ENCODE measurements at regions not wholly inside any gene's neighbourhood (a gene's known extent, or its start where the extent isn't known, plus 50 kb on each side); places are given as distances from the start of the nearest gene placed in this dataset.

- DNase-seq: no peak
Measured at GRCh38 chr22:27378311-27378800, 423.2 kb downstream of the MN1 start.

GRCh38 chr22:27378995-27379394 is 422.6 kb downstream of the MN1 start:
- no peak for DNase-seq

DNA sequence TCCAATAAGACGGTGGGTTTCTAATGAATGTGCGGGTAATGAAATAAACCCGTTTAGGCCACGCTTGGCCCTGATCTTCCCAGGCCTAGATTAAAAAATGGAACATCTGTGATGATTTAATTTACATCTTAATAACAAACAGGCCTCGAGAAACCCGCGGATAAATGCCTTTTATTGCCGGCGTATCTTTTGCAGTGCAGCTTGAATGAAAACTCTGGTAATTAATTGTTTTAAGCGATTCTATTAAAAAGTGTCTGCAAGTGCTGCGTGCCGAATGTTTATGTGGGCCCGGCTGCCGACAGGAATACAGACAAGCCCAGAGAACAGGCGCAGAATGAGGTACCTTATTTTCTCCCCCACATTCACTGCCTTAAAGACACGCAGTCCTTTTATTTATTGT is 420.7 kb downstream of the MN1 start:
- DNase-seq: no peak

DNA sequence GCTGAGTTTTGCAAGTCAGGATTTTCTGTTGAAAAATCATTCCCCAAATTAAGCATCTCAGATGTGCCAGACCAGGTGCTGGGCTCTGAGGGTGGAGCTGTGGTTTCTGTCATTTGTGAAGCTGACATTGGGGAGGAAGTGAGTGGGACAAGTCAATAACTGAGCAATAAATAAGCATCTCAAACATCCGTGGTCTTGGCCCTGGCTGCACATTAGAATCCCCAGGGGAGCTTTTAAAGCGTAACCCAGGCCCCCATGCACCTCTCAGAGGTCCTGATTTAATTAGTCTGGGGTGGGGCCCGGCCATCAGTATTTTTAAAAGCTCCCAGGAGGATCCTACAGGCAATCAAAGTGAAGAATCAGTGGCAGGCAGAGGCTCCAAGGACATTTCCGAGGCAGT is 420.0 kb downstream of the MN1 start:
- DNase-seq: no peak

- no peak for DNase-seq
Measured at GRCh38 chr22:27381960-27382742, 419.4 kb downstream of the MN1 start.

DNA sequence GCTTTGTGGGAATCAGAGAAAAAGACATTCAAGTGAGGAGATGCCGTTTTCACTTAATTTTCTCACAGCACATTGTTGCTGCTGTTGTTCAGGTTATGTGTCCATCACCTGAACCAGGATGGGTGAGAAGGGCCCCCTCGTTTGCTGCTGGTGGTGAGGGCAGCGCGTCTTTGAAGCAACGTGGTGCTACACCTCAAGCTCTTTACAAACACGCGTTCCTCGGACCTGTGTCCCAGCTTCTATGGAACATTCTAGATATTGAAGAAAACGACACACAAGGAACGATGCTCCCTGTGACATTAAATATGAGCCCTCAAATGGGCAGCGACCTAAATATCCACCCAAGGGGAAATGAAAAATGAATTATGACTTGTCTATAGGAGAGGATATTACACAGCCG is 418.6 kb downstream of the MN1 start:
- DNase-seq: no peak

DNA sequence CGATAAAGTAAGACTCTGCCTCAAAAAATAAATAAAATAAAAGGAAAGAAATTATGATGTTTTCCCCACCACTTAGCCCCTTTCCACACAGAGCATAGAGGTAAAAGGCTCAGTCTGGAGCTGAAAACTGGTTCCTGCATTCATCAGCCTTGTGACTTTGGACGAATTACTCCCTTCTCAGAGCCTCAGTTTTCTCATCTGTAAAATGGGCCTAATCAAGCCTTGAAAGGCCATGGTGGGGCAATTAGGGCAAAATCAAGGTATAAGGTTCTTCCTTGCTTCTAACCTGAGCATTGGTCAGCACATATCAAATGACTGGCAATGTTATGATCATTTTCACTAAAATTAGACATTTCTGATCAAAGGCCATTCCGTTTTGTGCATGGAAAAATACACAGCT is 417.7 kb downstream of the MN1 start:
- no peak for DNase-seq

DNA sequence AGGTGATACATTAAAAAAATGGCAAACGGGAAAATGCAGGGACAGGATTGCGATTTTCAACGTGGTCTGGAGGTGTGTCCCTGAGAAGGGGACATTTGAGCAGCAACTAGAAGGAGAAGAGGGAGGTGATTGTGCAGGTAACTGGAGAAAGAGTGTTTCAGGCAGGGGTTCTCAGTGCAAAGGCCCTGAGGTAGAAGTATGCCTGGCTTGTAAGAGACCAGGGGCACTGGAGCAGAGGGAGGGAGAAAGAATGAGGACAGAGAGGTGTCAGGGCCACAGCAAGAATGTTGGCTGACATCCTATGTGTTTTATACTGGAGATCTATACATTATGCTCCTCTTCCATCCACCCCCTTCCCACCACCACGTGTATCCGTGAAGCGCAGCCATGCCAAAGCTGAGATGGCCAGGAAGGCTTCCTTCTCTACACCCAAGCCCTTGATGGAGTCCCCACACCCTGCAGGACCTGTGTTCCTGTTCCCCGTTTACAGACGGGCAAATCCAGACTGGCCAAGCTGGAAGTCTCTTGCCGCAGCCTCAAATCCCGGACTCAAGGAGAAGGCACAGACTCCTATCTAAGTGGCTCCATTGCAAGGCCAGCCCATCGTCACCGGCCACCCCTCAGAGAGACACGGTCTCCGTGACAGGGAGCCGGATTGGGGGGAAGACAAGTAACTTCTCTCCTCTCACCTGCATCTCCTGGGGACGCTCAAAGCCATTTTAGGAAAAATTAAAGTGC is 416.1 kb downstream of the MN1 start:
- DNase-seq: no peak

DNA sequence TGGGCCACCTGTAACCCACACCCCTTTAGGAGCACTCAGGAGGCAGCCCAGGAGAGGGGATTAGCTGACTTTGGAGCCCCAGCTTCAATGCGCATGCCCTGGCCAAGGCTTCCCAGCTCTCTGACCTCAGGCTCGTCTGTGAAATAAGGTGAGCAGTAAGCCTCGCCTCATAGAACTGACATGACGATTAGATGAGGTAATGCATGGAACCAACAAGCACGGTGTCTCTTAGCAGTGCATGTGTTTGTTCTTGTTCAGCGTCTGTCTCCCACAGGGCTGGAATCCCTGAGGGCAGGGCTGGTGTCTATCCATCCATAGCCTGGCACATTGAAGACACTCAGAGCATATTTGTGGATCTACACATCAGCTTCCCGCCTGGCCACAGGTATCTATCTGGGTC is 415.4 kb downstream of the MN1 start:
- DNase-seq: no peak

- DNase-seq: no peak
Measured at GRCh38 chr22:27387561-27387960, 414.0 kb downstream of the MN1 start.

- no peak for DNase-seq
Measured at GRCh38 chr22:27388090-27388600, 413.4 kb downstream of the MN1 start.

GRCh38 chr22:27389727-27390075 is 411.9 kb downstream of the MN1 start:
- DNase-seq: no peak

GRCh38 chr22:27391092-27391770 is 410.3 kb downstream of the MN1 start:
- DNase-seq: no peak

DNA sequence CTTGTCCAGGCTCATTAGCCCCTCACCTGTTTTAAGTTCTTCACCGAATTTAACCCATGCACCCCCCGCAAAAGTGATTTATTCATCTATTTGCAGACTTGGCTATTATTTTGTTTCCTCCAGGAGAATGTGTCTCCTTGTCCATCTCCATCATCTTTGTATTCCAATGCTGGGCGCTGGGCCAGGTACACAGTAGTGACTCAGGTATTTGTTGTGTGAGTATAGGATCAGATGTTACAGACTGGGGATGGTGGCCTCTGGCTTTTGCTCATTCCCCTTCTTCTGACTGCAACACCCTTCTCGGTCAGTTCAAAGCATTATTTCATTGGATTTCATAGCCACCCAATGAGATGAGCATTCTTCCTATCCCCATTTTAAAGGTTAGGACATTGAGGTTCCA is 408.2 kb downstream of the MN1 start:
- DNase-seq: no peak

GRCh38 chr22:27394806-27395404 is 406.7 kb downstream of the MN1 start:
- no peak for DNase-seq

DNA sequence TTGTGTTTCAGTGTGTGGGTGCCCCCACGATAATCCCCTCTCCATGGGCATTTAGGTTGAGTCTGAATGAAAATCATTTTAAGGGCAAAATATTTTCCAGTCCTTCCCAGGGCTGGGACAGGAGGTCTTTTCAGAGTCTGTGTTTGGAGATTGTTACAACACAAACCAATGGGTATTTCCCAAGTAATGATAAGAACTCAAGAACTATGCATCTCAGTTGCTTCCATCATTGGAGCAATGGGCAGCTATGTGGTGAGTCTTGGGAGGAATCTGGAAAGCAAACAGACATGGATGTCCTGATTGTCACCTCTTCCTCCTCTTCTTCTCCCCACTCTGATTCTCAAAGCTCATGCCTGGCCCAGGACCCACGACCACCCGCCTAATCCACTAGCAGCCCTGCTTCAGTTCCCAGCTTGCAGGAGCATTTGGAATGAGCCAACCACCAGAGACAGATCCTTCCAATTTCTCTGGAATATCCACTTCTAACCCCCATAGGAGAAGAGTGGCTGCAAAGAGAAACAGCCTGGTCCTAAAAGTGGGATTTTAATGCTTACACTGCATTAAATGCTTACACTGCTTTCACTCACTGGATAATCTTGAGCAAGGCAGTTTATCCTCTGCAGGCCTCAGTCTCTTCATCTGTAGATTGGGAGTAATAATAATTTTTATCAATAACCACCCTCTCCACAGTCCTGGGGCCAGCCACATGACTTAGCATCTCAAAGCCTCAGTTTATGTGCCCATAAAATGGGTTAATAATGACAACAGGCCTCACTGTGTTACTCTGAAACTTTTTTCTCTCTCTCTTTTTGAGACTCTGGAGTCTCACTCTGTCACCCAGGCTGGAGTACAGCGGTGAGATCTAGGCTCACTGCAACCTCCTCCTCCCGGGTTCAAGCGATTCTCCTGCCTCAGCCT is 404.3 kb downstream of the MN1 start:
- no peak for DNase-seq

DNA sequence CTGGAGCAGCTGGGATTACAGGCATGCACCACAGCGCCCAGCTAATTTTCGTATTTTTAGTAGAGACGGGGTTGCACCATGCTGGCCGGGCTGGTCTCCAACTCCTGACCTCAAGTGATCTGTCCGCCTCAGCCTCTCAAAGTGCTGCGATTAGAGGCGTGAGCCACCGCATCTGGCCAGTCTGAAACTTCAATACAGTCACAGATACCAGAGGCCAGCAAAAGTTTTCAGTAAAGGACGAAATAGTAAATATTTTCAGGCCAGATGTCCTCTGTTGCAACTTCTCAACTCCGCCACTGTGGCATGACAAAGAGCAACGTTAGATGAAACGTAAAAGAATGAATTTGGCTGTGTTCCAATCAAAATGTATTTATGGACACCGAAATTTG is 403.6 kb downstream of the MN1 start:
- DNase-seq: no peak

DNA sequence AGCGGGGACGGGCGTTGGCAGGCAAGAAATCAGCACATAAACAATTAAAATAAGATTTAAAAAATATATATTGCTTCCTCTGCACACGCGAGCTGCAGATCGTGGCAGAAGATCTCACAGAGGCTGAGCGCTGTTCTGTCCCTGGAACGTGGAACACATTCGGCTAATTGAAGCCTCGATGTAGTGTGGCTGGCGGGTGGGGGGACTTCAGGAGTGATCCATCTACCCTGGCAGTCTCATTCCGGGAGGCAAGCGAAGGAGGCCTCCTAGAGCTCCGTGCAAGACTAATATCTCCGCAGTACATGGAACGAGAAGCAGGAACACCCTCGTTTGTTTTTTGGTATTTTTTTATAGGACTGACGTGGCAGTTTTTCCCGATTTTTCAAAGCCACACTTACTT is 402.4 kb downstream of the MN1 start:
- DNase-seq: no peak

GRCh38 chr22:27400811-27401210 is 400.7 kb downstream of the MN1 start:
- DNase-seq: no peak

- no peak for DNase-seq
Measured at GRCh38 chr22:27401321-27401720, 400.2 kb downstream of the MN1 start.

DNA sequence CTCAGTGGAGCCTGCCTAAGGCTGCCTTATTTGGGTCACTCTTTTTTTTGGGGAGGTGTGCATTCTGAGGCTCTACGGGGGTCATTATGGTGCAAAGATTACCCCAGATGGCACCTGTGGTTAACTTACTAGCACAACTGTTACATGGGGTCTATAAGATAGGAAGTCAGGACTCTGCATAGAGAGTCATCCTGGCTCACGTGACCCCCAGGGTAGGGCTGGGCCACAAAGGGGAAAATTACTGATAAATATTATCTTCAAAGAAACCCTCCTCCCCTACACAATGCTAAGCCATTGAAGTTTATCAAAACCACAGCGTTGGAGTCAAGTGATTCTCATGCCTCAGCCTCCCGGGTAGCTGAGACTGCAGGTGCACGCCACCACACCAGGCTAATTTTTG is 397.1 kb downstream of the MN1 start:
- DNase-seq: no peak
